Prostate gland (tissue), 2 donors: ENCODE measurements at regions not wholly inside any gene's neighbourhood (a gene's known extent, or its start where the extent isn't known, plus 50 kb on each side); places are given as distances from the start of the nearest gene placed in this dataset.

ENCODE experiments used
- DNase-seq: peaks from one replicate; pipeline ENCODE4 v3.0.0-alpha.2; 2019; ENCODE audit warnings: low spot score
- H3K27ac ChIP-seq, 2 donors: fragments of 200-600 bp; sonication (generic); 2 replicates each; pipeline ENCODE4 v1.5.1; 2017 to 2019
- H3K27me3 ChIP-seq: fragments of 200-600 bp; sonication (generic); replicated peaks from 2 replicates; pipeline ENCODE4 v1.5.1; 2019; ENCODE audit not compliant: insufficient read depth
- H3K36me3 ChIP-seq, 2 donors: fragments of 200-600 bp; sonication (generic); 1 replicate in 1 of 2; 2 replicates in 1 of 2; pipeline versions ENCODE4 v1.5.1 to v1.8.1; 2017 to 2019
- H3K4me1 ChIP-seq: fragments of 200-600 bp; sonication (generic); replicated peaks from 2 replicates; pipeline ENCODE4 v1.5.1; 2019
- H3K4me3 ChIP-seq, 2 donors: fragments of 200-600 bp; sonication (generic); 2 replicates each; pipeline ENCODE4 v1.5.1; 2017 to 2019
- H3K9me3 ChIP-seq: fragments of 200-600 bp; sonication (generic); 2 replicates; pipeline ENCODE4 v1.5.1; 2017
- CTCF ChIP-seq, 4 experiments: fragments of 200-600 bp in 2 of 4; fragments of 450-650 bp in 2 of 4; sonication (generic) in 2 of 4; IDR thresholded peaks; 1 replicate in 3 of 4; 2 replicates in 1 of 4; pipeline ENCODE4 v1.5.1; 2016 to 2019; ENCODE audit warnings: antibody characterized with exemption in 4 of 4, mild to moderate bottlenecking in 2 of 4, moderate library complexity in 2 of 4
- POLR2A ChIP-seq: fragments of 450-650 bp; IDR thresholded peaks from one replicate; pipeline ENCODE4 v1.6.1; 2016; ENCODE audit warnings: antibody characterized with exemption, mild to moderate bottlenecking
- POLR2AphosphoS5 ChIP-seq: sonication (generic); formaldehyde crosslinking; IDR thresholded peaks from one replicate; pipeline ENCODE4 v1.6.1; 2017; ENCODE audit warnings: antibody characterized with exemption
- WGBS: methylation state at CpG from one replicate; pipeline ENCODE4 v1.1.5; 2018; 5-methylcytosine and 5-hydroxymethylcytosine counted together
- intact Hi-C: fragments of 100-400 bp; cut with DNase I; formaldehyde crosslinking; loops from one replicate; pipeline ENCODE4 v1.14.2; 2022

- H3K27me3 ChIP-seq, result no peaks in the 10 kb centered on the region
- H3K4me1 ChIP-seq, result no peaks in the 10 kb centered on the region
- 66% methylated on average over 3 of the region's 3 CpGs for WGBS
- H3K9me3 ChIP-seq, result no peaks in the 10 kb centered on the region
- intact Hi-C loops, result no loop called here
- no peak for DNase-seq
- no peak overlapping the region for H3K4me3 ChIP-seq
- H3K27ac ChIP-seq, result no peak overlapping the region
- TF ChIP-seq POLR2AphosphoS5 (no peak), CTCF (IDR thresholded peaks at IDR 0.05) (no peak), POLR2A (no peak)
- no peaks in the 10 kb centered on the region for H3K36me3 ChIP-seq
Measured at GRCh38 chr10:36157486-36157885, 515.4 kb upstream of the FZD8 start.

- Histone ChIP-seq H3K27ac (no peak overlapping the region), H3K9me3 (no peaks in the 10 kb centered on the region), H3K4me1 (no peaks in the 10 kb centered on the region), H3K27me3 (no peaks in the 10 kb centered on the region), H3K4me3 (no peak overlapping the region), H3K36me3 (no peaks in the 10 kb centered on the region)
- TF ChIP-seq CTCF (IDR thresholded peaks at IDR 0.05) (no peak), POLR2A (no peak), POLR2AphosphoS5 (no peak)
- no peak for DNase-seq
- WGBS, result 93% methylated on average over 1 of the region's 1 CpG
- intact Hi-C loops, result no loop called here
Measured at GRCh38 chr10:36148207-36148606, 506.1 kb upstream of the FZD8 start.

GRCh38 chr10:36147529-36147928 is 505.4 kb upstream of the FZD8 start:
- no peak for TF ChIP-seq POLR2AphosphoS5
- Histone ChIP-seq H3K4me3 (no peak overlapping the region), H3K36me3 (no peaks in the 10 kb centered on the region), H3K27ac (no peak overlapping the region), H3K9me3 (no peaks in the 10 kb centered on the region), H3K27me3 (no peaks in the 10 kb centered on the region), H3K4me1 (no peaks in the 10 kb centered on the region)
- no peak for DNase-seq
- intact Hi-C loops, result no loop called here

GRCh38 chr10:36141856-36142560 is 499.9 kb upstream of the FZD8 start:
- no peaks in the 10 kb centered on the region for H3K27me3 ChIP-seq
- TF ChIP-seq POLR2AphosphoS5 (no peak), POLR2A (no peak), CTCF (IDR thresholded peaks at IDR 0.05) (no peak)
- H3K27ac ChIP-seq, result no peak overlapping the region
- no peaks in the 10 kb centered on the region for H3K4me1 ChIP-seq
- H3K9me3 ChIP-seq, result no peaks in the 10 kb centered on the region
- WGBS, result 60% methylated on average over 7 of the region's 7 CpGs
- H3K4me3 ChIP-seq, result no peak overlapping the region
- no peaks in the 10 kb centered on the region for H3K36me3 ChIP-seq
- intact Hi-C loops, result no loop called here
- DNase-seq, result no peak

- DNase-seq, result no peak
- no peaks in the 10 kb centered on the region for H3K36me3 ChIP-seq
- no peaks in the 10 kb centered on the region for H3K27me3 ChIP-seq
- H3K27ac ChIP-seq, result no peak overlapping the region
- intact Hi-C loops, result no loop called here
- no peaks in the 10 kb centered on the region for H3K4me1 ChIP-seq
- no peaks in the 10 kb centered on the region for H3K9me3 ChIP-seq
- H3K4me3 ChIP-seq, result no peak overlapping the region
- TF ChIP-seq POLR2A (no peak), POLR2AphosphoS5 (no peak), CTCF (IDR thresholded peaks at IDR 0.05) (no peak)
- WGBS, result 87% methylated on average over 4 of the region's 4 CpGs
Measured at GRCh38 chr10:36129051-36129450, 487.0 kb upstream of the FZD8 start.
